ENCODE measurements at regions not wholly inside any gene's neighbourhood (a gene's known extent, or its start where the extent isn't known, plus 50 kb on each side); places are given as distances from the start of the nearest gene placed in this dataset.

DNA sequence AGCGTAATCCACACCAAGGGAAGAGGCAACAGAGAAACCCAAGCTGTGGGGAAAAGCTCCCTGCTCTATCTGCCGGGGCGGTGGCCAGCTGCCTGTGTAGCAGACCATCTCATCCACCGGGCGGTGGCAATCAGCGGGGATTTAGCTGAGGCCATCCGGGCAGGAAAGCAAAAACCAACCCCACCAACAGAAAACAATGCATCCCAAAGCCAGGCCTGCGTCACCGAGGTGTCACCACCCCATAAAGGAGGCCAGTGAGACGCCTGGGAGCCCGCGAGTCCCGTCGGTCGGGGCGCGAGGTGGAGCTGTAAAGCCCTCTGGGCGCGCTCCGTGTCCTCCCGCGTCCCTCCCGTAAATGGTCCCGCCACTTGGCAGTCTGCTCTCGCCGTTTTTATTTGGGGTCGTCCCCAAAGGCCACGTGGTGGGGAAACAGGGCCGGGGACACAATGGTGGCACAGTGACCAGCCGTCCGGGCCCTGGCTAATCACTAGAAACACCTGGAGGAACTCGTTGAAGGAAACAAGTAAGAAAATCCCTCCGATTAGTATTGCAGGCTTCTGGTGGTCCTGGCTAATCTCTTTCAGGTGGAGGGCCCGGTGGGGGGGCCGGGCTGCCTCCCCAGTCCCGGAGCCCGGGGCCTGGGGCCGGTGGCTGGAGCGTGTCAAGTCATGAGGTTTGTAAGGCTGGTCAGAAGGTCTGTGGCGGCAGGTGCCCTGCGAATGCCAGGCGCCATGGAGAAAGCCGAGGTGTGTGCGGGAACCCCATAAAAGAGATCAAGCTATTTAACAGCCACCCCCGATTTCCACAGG is 94.7 kb upstream of the GSC start:
- WGBS = 34% methylated on average over 45 of the region's 45 CpGs
- peaks cover 7 to 18% of the 10 kb centered on the region in 2 donors for H3K27me3 ChIP-seq (ENCODE audit: control insufficient read depth in 2 of 2, insufficient read depth in 1 of 2, low read length in 1 of 2)
- H3K9me3 ChIP-seq (ENCODE audit: control insufficient read depth in 2 of 2, insufficient read depth in 1 of 2, low read length in 1 of 2) = no peaks in the 10 kb centered on the region
- DNase-seq (ENCODE audit: low read depth in 6 of 9, low spot score in 9 of 9) = no peak
- no peaks in the 10 kb centered on the region for H3K4me1 ChIP-seq (ENCODE audit: control insufficient read depth in 2 of 2, insufficient read depth in 2 of 2, low read length in 2 of 2)
- no peaks in the 10 kb centered on the region for H3K36me3 ChIP-seq (ENCODE audit: control insufficient read depth in 2 of 2, insufficient read depth in 2 of 2, low read length in 1 of 2)
- H3K4me3 ChIP-seq (ENCODE audit: low read length in 2 of 2) = no peak overlapping the region
- no peak overlapping the region for H3K27ac ChIP-seq (ENCODE audit: low read depth in 1 of 2, low read length in 1 of 2)

- no peak for DNase-seq (ENCODE audit: low read depth in 6 of 9, low spot score in 9 of 9)
- H3K36me3 ChIP-seq (ENCODE audit: control insufficient read depth in 2 of 2, insufficient read depth in 2 of 2, low read length in 1 of 2) = no peaks in the 10 kb centered on the region
- H3K9me3 ChIP-seq (ENCODE audit: control insufficient read depth in 2 of 2, insufficient read depth in 1 of 2, low read length in 1 of 2) = no peaks in the 10 kb centered on the region
- no peak overlapping the region for H3K4me3 ChIP-seq (ENCODE audit: low read length in 2 of 2)
- H3K27ac ChIP-seq (ENCODE audit: low read depth in 1 of 2, low read length in 1 of 2) = no peak overlapping the region
- peaks cover 7 to 18% of the 10 kb centered on the region in 2 donors for H3K27me3 ChIP-seq (ENCODE audit: control insufficient read depth in 2 of 2, insufficient read depth in 1 of 2, low read length in 1 of 2)
- 89% methylated on average over 5 of the region's 5 CpGs for WGBS
- no peaks in the 10 kb centered on the region for H3K4me1 ChIP-seq (ENCODE audit: control insufficient read depth in 2 of 2, insufficient read depth in 2 of 2, low read length in 2 of 2)
Measured at GRCh38 chr14:94863366-94863765, 93.5 kb upstream of the GSC start.

DNA sequence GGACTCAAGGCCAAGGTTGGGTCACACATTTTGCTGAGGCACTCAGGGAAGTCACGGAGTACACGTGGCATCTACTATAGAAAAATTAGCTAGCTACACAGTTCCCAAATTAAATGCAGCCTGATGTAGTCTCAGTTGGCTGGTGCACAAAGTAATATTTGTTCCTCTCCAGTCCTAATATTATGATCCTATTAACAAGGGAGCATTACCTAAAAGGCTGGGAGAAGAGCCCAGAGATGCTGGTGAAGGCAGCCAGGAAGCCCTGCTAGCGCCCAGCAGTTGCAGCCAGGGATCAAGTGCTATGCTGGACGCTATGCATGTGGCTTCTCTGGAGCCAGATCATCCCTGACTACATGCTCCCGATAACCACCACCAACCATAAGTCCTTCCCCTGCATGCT is 88.0 kb upstream of the GSC start:
- H3K36me3 ChIP-seq (ENCODE audit: control insufficient read depth in 2 of 2, insufficient read depth in 2 of 2, low read length in 1 of 2) = no peaks in the 10 kb centered on the region
- no peaks in the 10 kb centered on the region for H3K4me1 ChIP-seq (ENCODE audit: control insufficient read depth in 2 of 2, insufficient read depth in 2 of 2, low read length in 2 of 2)
- no peak for DNase-seq (ENCODE audit: low read depth in 6 of 9, low spot score in 9 of 9)
- WGBS = 88% methylated on average over 5 of the region's 5 CpGs
- H3K9me3 ChIP-seq (ENCODE audit: control insufficient read depth in 2 of 2, insufficient read depth in 1 of 2, low read length in 1 of 2) = no peaks in the 10 kb centered on the region
- H3K4me3 ChIP-seq (ENCODE audit: low read length in 2 of 2) = no peak overlapping the region
- no peak overlapping the region for H3K27ac ChIP-seq (ENCODE audit: low read depth in 1 of 2, low read length in 1 of 2)
- no peaks in the 10 kb centered on the region for H3K27me3 ChIP-seq (ENCODE audit: control insufficient read depth in 2 of 2, insufficient read depth in 1 of 2, low read length in 1 of 2)

DNA sequence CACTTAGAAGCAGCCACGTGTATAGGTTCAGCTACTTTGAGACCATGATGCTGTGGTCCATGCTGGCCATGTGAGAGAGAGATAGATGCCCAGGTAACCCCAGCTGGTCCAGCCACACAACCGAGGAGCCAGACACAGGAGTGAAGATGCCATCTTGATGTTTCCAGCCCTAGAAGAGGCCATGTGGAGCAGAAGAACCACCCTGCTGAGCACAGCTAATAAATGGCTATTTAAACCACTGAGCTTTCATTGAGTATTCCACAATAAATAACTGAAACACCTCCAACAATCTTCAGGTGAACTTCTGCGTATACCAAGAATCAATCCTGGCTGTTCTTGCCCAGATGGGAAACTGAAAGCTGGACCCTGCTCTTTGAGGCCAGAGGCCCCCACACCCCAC is 84.0 kb upstream of the GSC start:
- no peak for DNase-seq (ENCODE audit: low read depth in 6 of 9, low spot score in 9 of 9)
- H3K4me1 ChIP-seq (ENCODE audit: control insufficient read depth in 2 of 2, insufficient read depth in 2 of 2, low read length in 2 of 2) = no peaks in the 10 kb centered on the region
- H3K4me3 ChIP-seq (ENCODE audit: low read length in 2 of 2) = no peak overlapping the region
- no peaks in the 10 kb centered on the region for H3K9me3 ChIP-seq (ENCODE audit: control insufficient read depth in 2 of 2, insufficient read depth in 1 of 2, low read length in 1 of 2)
- 88% methylated on average over 3 of the region's 3 CpGs for WGBS
- no peak overlapping the region for H3K27ac ChIP-seq (ENCODE audit: low read depth in 1 of 2, low read length in 1 of 2)
- H3K36me3 ChIP-seq (ENCODE audit: control insufficient read depth in 2 of 2, insufficient read depth in 2 of 2, low read length in 1 of 2) = no peaks in the 10 kb centered on the region
- H3K27me3 ChIP-seq (ENCODE audit: control insufficient read depth in 2 of 2, insufficient read depth in 1 of 2, low read length in 1 of 2) = no peaks in the 10 kb centered on the region

DNA sequence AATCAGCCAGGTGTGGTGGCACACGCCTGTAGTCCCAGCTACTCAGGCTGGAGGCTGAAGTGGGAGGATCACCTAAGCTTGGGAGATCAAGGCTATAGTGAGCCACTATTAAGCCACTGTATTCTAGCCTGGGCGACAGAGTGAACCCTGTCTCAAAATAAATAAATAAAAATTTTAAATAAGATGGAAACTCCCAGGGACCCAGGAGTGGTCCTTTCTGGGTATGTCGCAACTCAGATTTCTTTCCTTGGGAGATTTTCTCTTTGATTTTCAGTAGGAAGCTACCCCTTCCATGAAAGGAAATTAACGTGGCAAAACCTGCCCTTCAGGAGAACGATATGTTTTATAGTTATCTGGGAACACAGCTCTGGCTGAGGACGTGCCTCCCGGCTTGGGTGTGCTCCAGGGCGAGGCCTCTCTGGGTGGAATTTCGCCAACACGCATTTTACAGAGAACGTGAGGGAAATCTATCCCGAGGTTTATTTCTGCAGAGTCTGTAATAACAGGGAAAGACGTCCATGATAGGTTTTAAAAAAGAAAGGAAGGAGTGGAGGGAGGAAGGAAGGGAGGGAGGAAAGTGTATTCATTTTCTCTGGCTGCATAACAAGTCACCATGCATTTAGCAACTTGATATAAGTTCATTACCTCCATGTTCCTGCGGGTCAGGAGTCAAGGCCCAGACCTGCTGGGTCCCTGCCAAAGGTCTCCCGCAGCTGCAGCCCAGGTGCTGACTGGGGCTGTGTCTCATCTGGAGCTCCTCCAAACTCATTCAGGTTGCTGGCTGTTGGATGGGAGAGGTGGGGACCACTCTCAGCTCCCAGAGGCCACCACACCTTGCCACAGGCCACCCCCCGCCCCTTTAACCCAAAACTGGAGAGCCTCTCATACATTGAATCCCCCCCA is 80.6 kb upstream of the GSC start:
- H3K9me3 ChIP-seq (ENCODE audit: control insufficient read depth in 2 of 2, insufficient read depth in 1 of 2, low read length in 1 of 2) = no peaks in the 10 kb centered on the region
- no peak overlapping the region for H3K27ac ChIP-seq (ENCODE audit: low read depth in 1 of 2, low read length in 1 of 2)
- 87% methylated on average over 16 of the region's 16 CpGs for WGBS
- H3K4me1 ChIP-seq (ENCODE audit: control insufficient read depth in 2 of 2, insufficient read depth in 2 of 2, low read length in 2 of 2) = no peaks in the 10 kb centered on the region
- no peak overlapping the region for H3K4me3 ChIP-seq (ENCODE audit: low read length in 2 of 2)
- no peaks in the 10 kb centered on the region for H3K27me3 ChIP-seq (ENCODE audit: control insufficient read depth in 2 of 2, insufficient read depth in 1 of 2, low read length in 1 of 2)
- no peak for DNase-seq (ENCODE audit: low read depth in 6 of 9, low spot score in 9 of 9)
- H3K36me3 ChIP-seq (ENCODE audit: control insufficient read depth in 2 of 2, insufficient read depth in 2 of 2, low read length in 1 of 2) = no peaks in the 10 kb centered on the region

DNA sequence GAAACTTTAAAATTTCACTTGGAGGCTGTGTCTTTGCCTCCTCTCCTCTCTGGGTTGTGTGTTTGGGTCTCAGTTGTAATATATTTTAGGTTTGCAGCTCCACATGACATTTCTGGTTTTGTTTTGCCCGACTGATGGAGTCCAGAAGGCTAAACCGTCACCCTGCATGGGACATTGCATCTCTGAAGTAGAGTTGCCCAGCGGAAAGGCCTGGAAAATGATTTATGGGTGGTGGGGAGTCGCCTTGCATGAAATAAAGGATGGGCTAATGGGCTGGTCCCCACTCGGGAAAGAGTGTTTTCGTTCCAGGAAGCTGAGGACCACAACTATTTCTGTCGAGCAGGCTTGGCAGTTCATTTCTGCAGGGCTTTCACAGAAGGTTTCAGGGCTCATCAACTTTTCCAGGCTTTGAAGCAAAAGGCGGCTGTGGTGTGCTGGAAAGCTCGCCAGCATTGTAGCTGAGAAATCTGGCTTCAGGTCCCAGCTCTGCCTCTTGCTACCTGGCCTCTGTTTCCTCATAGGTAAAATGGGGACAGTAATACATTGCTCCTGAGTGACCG is 74.8 kb upstream of the GSC start:
- WGBS = 48% methylated on average over 10 of the region's 10 CpGs
- no peaks in the 10 kb centered on the region for H3K9me3 ChIP-seq (ENCODE audit: control insufficient read depth in 2 of 2, insufficient read depth in 1 of 2, low read length in 1 of 2)
- H3K27ac ChIP-seq (ENCODE audit: low read depth in 1 of 2, low read length in 1 of 2) = no peak overlapping the region
- DNase-seq (ENCODE audit: low read depth in 6 of 9, low spot score in 9 of 9) = no peak
- no peaks in the 10 kb centered on the region for H3K27me3 ChIP-seq (ENCODE audit: control insufficient read depth in 2 of 2, insufficient read depth in 1 of 2, low read length in 1 of 2)
- no peaks in the 10 kb centered on the region for H3K4me1 ChIP-seq (ENCODE audit: control insufficient read depth in 2 of 2, insufficient read depth in 2 of 2, low read length in 2 of 2)
- no peaks in the 10 kb centered on the region for H3K36me3 ChIP-seq (ENCODE audit: control insufficient read depth in 2 of 2, insufficient read depth in 2 of 2, low read length in 1 of 2)
- H3K4me3 ChIP-seq (ENCODE audit: low read length in 2 of 2) = no peak overlapping the region

- no peak for DNase-seq (ENCODE audit: low read depth in 6 of 9, low spot score in 9 of 9)
- no peaks in the 10 kb centered on the region for H3K36me3 ChIP-seq (ENCODE audit: control insufficient read depth in 2 of 2, insufficient read depth in 2 of 2, low read length in 1 of 2)
- no peak overlapping the region for H3K27ac ChIP-seq (ENCODE audit: low read depth in 1 of 2, low read length in 1 of 2)
- H3K9me3 ChIP-seq (ENCODE audit: control insufficient read depth in 2 of 2, insufficient read depth in 1 of 2, low read length in 1 of 2) = no peaks in the 10 kb centered on the region
- no peak overlapping the region for H3K4me3 ChIP-seq (ENCODE audit: low read length in 2 of 2)
- 74% methylated on average over 6 of the region's 6 CpGs for WGBS
- no peaks in the 10 kb centered on the region for H3K4me1 ChIP-seq (ENCODE audit: control insufficient read depth in 2 of 2, insufficient read depth in 2 of 2, low read length in 2 of 2)
- H3K27me3 ChIP-seq (ENCODE audit: control insufficient read depth in 2 of 2, insufficient read depth in 1 of 2, low read length in 1 of 2) = no peaks in the 10 kb centered on the region
Measured at GRCh38 chr14:94840467-94840866, 70.6 kb upstream of the GSC start.

- DNase-seq (ENCODE audit: low read depth in 6 of 9, low spot score in 9 of 9) = no peak
- Histone ChIP-seq H3K36me3 (ENCODE audit: control insufficient read depth in 2 of 2, insufficient read depth in 2 of 2, low read length in 1 of 2) (no peaks in the 10 kb centered on the region), H3K27me3 (ENCODE audit: control insufficient read depth in 2 of 2, insufficient read depth in 1 of 2, low read length in 1 of 2) (no peaks in the 10 kb centered on the region), H3K4me3 (ENCODE audit: low read length in 2 of 2) (no peak overlapping the region), H3K27ac (ENCODE audit: low read depth in 1 of 2, low read length in 1 of 2) (no peak overlapping the region), H3K9me3 (ENCODE audit: control insufficient read depth in 2 of 2, insufficient read depth in 1 of 2, low read length in 1 of 2) (no peaks in the 10 kb centered on the region), H3K4me1 (ENCODE audit: control insufficient read depth in 2 of 2, insufficient read depth in 2 of 2, low read length in 2 of 2) (no peaks in the 10 kb centered on the region)
- 78% methylated on average over 4 of the region's 4 CpGs for WGBS
Measured at GRCh38 chr14:94839348-94839747, 69.4 kb upstream of the GSC start.

DNA sequence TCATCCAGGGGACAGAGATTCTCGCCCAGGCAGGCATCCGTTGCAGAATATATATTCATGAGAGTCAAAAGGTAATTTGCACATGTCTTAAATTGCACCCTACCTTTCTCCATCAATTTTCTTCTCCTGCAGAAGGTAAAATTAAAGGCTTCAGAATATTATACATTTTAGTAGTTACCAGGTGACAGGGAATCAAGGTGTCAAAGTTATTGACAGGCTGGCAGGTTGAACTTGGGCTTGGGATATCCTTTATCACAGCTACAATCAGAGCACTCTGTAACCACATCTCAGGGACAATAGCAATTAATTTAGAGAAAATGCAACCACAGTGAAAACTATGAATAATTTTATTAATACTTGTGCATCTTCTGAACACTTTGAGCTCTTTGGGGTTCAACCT is 66.9 kb upstream of the GSC start:
- Histone ChIP-seq H3K36me3 (ENCODE audit: control insufficient read depth in 2 of 2, insufficient read depth in 2 of 2, low read length in 1 of 2) (no peaks in the 10 kb centered on the region), H3K27ac (ENCODE audit: low read depth in 1 of 2, low read length in 1 of 2) (no peak overlapping the region), H3K27me3 (ENCODE audit: control insufficient read depth in 2 of 2, insufficient read depth in 1 of 2, low read length in 1 of 2) (no peaks in the 10 kb centered on the region), H3K4me3 (ENCODE audit: low read length in 2 of 2) (no peak overlapping the region), H3K9me3 (ENCODE audit: control insufficient read depth in 2 of 2, insufficient read depth in 1 of 2, low read length in 1 of 2) (no peaks in the 10 kb centered on the region), H3K4me1 (ENCODE audit: control insufficient read depth in 2 of 2, insufficient read depth in 2 of 2, low read length in 2 of 2) (no peaks in the 10 kb centered on the region)
- DNase-seq (ENCODE audit: low read depth in 6 of 9, low spot score in 9 of 9) = no peak
- WGBS = 94% methylated on average over 2 of the region's 2 CpGs
